Loucy (cell line): ENCODE measurements at regions not wholly inside any gene's neighbourhood (a gene's known extent, or its start where the extent isn't known, plus 50 kb on each side); places are given as distances from the start of the nearest gene placed in this dataset.

ENCODE experiments used
- CTCF ChIP-seq: fragments of 200-600 bp; sonication (generic); conservative IDR thresholded peaks from 2 replicates; pipeline ENCODE4 v1.5.1; 2014; ENCODE audit warnings: mild to moderate bottlenecking, antibody characterized with exemption, low read length
- EZH2phosphoT487 ChIP-seq: fragments of 200-600 bp; IDR thresholded peaks from 2 replicates; pipeline ENCODE4 v1.6.1; 2018; ENCODE audit warnings: antibody characterized with exemption, mild to moderate bottlenecking, moderate library complexity, borderline replicate concordance

- TF ChIP-seq CTCF (no peak), EZH2phosphoT487 (no peak)
Measured at GRCh38 chr2:176467595-176467994, 198.4 kb downstream of the MTX2 start.
